Hippocampal formation (tissue), 2 donors: ENCODE measurements at regions not wholly inside any gene's neighbourhood (a gene's known extent, or its start where the extent isn't known, plus 50 kb on each side); places are given as distances from the start of the nearest gene placed in this dataset.
"Not testable (repeated sequence)": the region's sequence is repeated elsewhere in the genome, so short reads cannot be mapped to it uniquely, and the experiment has no call there.

ENCODE experiments used
- DNase-seq, 2 donors: peaks; one replicate each; lab custom pipeline; 2025; lab: John Stamatoyannopoulos, UW

- no peak for DNase-seq
Observed at GRCh38 chr2:187206071-187206470, 242.0 kb downstream of the CALCRL start.

- no peak for DNase-seq
Observed at GRCh38 chr2:187198136-187198535, 249.9 kb downstream of the CALCRL start.

GRCh38 chr2:187194049-187194448 lies 254.0 kb downstream of the CALCRL start:
- no peak for DNase-seq

GRCh38 chr2:187188783-187189631 lies 259.0 kb downstream of the CALCRL start:
- no peak for DNase-seq

- DNase-seq: no peak
Observed at GRCh38 chr2:187187519-187187918, 260.5 kb downstream of the CALCRL start.

- no peak for DNase-seq
Observed at GRCh38 chr2:187180529-187180928, 267.5 kb downstream of the CALCRL start.

- DNase-seq: not testable (repeated sequence)
Observed at GRCh38 chr2:187178876-187179275, 269.2 kb downstream of the CALCRL start.

GRCh38 chr2:187177253-187177652 lies 270.8 kb downstream of the CALCRL start:
- DNase-seq: no peak

- DNase-seq: no peak
Observed at GRCh38 chr2:187174582-187174981, 273.5 kb downstream of the CALCRL start.

- DNase-seq: no peak
Observed at GRCh38 chr2:187171318-187171717, 276.7 kb downstream of the CALCRL start.

- DNase-seq: no peak
Observed at GRCh38 chr2:187169864-187170263, 278.2 kb downstream of the CALCRL start.

GRCh38 chr2:187168720-187169713 lies 279.0 kb downstream of the CALCRL start:
- DNase-seq: no peak

- DNase-seq: no peak
Observed at GRCh38 chr2:187167491-187167890, 280.6 kb downstream of the CALCRL start.

- DNase-seq: no peak
Observed at GRCh38 chr2:187165936-187166610, 282.0 kb downstream of the CALCRL start.

GRCh38 chr2:187158452-187158851 lies 289.6 kb downstream of the CALCRL start:
- no peak for DNase-seq

- no peak for DNase-seq
Observed at GRCh38 chr2:187157046-187157445, 291.0 kb downstream of the CALCRL start.

GRCh38 chr2:187155476-187155875 lies 292.6 kb downstream of the CALCRL start:
- no peak for DNase-seq

- no peak for DNase-seq
Observed at GRCh38 chr2:187150670-187151069, 297.4 kb downstream of the CALCRL start.

- DNase-seq: no peak
Observed at GRCh38 chr2:187148059-187148714, 299.2 kb upstream of the ZSWIM2 start.

GRCh38 chr2:187143537-187143936 lies 294.6 kb upstream of the ZSWIM2 start:
- no peak for DNase-seq

GRCh38 chr2:187139469-187139868 lies 290.5 kb upstream of the ZSWIM2 start:
- no peak for DNase-seq
